UCSD-AML1 (cell line): ENCODE measurements at regions not wholly inside any gene's neighbourhood (a gene's known extent, or its start where the extent isn't known, plus 50 kb on each side); places are given as distances from the start of the nearest gene placed in this dataset.
"Not testable (repeated sequence)": the region's sequence is repeated elsewhere in the genome, so short reads cannot be mapped to it uniquely, and the experiment has no call there.

Experiments
- DNase-seq: peaks from one replicate; lab custom pipeline; 2025; ENCODE audit not compliant: unreplicated experiment; lab: John Stamatoyannopoulos, UW

DNA sequence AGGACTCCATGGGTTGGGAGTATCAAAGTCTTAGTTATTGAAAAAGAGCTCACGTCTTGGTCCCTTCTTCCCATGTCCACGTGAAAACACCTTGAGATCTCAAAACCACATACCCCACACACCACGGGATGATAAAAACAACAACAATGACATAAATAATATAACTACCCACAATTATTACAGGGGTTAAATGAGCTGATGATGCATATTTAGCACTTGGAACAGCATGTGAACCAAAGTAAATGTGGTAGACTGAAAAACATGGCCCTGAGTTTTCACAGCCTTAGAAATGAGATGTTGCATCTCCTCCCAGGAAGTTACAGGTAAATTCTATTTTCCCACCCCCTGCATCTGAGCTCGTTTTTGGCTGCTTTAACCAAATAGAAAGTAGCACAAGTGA, 208.9 kb downstream of the C16orf95 start:
- no peak for DNase-seq

DNA sequence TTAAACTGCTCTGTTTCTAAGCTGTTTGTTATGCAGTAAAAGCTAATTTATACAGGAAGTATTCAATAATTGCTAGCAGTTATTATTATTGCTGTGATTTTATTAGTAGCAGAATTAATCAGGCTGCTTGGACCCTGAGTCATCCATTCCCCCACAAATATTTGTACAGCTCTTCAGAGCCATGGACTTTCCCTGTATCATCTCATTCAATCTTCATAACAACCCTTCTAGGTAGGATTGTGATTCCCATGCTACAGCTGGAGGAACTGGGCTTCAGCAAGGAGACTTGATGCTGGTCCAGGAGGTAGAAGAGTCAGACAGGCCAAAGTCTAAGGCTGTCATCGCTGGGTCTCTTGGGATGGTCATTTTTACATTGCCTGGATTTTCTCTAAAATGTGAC, 208.3 kb downstream of the C16orf95 start:
- no peak for DNase-seq

DNA sequence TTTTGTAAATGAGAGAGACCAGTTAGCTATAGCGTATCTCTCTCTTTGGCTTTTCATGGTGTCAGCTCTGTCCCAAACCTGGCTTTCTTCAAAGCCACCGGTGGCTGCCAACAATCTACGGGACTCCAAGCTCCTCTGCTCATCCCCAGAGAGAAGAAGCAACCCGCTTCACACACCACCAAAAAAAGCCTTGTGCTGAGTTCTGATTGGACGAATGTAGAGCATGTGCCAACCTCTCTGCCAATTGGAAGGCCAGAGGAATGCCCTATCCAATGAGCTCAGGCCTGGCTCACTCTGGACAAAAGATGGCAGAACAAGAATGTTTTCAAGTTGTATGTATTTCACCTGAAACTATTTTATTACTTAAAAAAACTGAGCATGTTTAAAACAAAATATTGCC, 202.4 kb downstream of the C16orf95 start:
- no peak for DNase-seq

DNA sequence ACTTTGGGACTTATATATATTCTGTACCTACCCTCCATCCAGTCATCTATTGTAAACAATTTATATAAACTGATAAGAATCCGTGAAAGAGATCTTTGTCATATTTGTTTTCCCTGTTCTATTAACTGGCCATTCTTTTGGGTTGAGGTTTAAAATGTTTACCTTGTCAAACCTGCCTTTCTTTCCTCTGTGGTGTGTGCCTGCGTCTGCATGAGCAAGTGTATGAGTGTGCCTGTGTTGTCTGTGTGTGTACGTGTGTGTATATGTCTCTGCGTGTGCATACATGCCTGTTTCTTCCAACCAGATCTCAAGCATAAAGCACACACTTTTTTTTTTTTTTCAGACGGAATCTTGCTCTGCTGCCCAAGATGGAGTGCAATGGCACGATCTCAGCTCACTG, 201.5 kb downstream of the C16orf95 start:
- DNase-seq = no peak

DNA sequence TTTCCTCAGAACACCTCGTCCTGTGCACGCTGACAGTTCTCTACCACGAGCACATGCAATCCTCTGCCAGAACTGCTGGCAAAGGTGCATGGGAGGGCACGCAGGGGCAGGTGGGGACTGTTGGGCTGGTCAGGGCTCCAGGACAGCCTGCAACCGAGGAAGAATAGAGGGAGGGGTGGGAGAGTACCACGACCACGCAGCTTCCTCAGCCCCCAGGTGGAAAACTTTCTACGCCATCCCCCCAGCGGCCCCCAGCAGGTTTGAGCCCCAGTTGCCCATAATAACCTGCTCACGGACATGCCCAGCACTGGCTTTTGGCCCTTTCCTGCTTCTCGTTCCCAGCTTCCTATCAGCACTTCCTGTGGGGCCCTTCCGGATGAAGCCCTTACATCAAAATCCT, 199.3 kb downstream of the C16orf95 start:
- peak; percentile 51 for DNase-seq

DNA sequence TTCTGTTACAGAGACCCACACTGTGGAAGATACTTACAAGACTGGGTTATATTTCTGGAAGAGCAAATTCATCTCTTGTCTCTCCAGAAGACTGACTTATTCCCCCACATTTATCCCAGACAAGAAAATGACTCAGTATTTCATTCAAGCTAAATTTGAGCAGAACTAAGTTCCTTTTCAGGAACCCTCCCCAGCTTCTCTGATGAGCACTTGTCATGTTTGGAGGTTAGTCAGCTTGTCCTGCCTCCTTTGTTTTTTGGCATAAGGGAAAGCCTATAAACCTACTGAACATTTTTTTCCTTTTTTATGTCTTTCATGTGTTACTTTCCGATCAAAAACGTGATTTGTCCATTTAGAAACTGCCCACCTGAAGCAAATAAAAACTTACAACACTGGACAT, 198.0 kb downstream of the C16orf95 start:
- DNase-seq = no peak

DNA sequence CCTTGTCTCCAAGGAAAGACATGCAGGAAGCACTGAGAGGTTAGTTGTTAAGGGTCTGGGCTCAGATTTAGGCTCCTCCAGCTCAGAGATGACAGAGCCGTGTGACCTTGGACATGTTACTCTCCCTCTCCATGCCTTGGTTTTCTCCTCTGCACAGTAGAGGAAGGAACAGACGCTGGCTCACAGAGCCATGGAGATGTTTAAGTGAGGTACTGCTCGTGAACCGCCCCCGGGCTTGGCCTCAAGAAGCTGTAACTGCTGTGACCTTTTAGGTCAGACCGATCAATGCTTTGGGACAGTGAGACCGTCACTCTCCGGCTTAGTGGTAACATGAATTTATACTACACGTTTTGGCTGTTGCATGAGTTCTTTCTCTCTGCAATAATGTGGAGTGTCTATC, 197.4 kb downstream of the C16orf95 start:
- no peak for DNase-seq

DNA sequence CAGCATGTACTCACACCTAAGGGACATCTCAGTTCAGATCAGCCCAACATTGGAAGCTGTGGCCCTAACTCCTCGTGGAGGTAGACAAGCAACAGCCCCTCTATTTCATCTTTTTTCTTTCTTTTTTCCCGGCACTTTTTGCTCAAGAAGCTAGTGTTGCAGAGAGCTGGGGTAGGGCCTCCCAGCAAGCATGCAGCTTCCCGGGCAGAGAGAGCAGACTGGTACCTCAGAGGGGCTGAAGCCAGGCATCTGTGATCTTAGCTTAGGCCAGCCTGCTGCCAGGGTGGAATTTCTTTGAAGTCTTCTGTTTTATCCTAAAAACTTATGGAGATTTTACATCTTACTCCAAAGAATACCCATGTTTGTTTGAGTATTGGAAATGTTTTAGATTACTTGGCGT, 195.4 kb downstream of the C16orf95 start:
- DNase-seq = no peak

DNA sequence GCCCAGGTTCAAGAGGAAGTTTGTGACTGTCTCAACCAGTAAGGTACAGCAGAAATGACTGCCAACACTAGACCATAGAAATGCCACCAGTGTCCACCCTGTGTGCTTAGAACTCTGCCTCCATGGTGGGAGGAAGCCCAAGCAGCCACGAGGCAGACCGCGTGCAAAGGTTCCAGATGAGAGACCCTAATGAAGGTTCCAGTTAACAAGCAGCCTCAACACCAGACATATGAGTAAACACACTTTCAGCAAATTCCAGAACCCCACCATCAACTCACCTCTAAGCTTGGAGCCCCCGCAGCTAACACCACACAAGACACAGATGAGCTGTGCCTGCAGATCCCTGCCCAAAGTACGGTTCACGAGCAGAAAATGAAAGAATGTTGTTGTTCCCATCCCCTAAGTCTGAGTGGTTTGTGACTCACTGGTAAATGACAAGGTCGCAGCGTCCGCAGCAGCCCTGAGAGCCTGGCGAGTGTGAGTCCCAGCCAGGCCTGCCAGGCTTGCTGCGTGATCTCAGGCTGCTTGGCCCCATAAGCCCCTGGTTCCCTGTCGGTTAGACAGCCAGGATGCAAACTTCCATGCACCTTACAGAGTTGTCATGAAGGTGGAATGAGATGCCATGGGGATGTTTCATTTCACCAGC, 193.7 kb downstream of the C16orf95 start:
- DNase-seq = no peak

DNA sequence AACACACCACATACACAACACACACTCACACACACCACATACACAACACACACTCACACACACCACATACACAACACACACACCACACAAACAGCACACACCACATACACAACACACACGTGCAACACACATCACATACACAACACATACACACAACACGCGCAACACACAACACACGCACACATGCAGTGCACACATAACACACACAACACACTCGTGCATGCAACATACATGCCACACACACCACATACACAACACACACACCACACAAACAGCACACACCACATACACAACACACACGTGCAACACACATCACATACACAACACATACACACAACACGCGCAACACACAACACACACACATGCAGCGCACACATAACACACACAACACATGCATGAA, 192.8 kb downstream of the C16orf95 start:
- not testable (repeated sequence) for DNase-seq

DNA sequence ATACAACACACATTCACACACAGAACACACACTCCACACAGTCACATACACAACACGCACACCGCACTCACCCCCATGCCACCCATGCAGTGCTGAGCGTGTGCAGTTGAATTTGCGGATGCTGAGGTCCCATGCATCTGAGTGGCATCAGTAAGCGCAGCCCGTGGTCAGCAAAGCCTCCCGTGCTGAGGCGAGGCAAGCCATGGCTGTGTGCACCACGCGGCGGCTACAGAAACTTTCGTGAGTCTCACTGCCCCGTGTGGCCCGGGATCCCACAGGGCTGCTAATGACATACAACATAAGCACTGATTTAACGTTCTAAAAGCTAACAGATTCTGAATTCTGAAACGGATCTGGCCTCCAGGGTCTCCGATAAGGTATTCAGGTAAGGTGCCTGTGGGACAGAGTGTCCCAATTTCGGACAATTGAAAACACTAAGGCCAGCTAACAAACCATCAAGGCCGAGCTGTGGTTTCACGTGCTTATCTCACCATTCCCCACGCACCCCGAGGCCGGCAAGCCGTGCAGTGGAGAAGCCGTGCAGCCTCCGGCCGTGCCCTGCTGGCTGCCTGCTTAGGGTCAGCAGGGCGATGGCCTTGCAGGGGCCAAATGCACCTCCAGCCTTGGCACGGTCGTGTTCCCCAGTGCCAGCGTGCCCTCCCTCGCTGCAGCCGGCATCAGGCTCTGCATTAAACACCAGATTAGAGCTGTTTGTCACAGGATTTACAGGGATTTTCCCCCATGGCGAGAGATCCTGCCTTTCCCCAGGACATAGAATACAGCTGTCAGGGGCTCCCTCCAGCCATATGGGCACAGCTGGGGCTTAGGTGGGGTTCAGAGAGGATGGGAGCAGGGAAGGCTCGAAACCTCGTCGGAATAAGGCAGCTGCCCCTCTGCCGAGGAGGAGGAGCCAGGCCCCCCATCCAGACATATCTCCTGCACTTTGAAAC, 191.7 kb downstream of the C16orf95 start:
- DNase-seq = no peak

DNA sequence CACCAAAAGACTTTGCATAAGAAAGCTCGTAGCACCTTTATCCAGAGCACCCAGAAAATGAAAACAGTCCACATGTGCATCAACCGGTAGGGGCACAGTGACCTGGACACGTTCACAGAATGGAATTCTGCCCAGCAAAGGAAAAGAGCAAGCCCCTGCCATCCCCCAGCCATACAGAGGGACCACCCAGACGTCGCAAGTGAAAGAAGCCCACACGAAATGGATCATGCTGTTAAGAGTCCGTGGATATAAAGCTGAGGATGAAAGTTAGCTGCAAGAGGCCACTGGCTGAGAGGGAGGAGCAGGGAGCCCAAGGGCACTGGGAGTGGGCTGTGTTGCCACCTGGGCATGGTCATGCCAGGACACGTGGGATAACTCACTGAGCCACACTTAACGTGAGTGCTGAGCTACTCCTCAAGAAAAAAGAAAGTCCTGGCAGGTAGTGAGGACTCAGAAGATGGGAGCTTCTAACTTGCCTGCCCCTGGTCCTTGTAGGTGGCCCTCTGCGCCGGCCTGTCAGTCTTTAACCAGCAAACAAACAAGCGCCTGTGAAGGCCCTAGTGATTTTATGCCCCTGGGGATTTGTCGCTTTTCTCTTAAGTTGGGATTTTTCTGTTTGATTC, 190.7 kb downstream of the C16orf95 start:
- no peak for DNase-seq

DNA sequence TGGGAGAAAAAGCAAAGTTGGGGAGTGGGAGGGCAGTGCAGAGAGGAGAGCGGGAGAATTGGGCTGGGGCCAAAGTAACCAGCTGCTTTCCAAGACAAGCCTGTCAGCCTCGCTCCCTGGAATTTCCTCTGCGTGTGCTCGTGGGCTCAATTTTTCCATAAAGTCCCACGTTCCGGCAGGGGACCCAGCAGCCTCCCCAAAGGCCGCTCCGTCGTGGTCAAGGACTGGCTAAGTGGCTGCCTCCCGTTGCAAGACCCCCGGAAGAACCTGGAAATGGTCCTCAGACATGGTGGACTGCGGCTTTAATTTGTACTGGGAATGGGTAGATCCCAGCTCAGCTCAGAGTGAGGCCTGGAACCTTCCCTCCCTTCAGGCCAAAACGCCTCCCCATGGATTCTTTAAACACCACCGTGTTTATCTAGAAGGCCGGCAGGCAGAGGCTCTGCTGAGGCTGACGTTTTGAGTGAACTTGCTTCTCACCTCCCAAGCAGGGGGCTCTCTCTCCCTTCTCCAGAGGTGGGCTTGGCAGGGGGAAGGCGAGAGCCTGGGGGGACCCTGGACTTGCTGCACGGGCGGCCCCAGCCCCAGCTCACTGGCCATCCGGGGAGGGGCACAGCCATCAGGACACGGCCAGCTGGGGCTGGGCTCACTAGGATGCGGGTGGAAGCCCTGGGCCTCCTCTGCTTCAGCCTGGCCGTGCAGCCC, 190.0 kb downstream of the C16orf95 start:
- no peak for DNase-seq

DNA sequence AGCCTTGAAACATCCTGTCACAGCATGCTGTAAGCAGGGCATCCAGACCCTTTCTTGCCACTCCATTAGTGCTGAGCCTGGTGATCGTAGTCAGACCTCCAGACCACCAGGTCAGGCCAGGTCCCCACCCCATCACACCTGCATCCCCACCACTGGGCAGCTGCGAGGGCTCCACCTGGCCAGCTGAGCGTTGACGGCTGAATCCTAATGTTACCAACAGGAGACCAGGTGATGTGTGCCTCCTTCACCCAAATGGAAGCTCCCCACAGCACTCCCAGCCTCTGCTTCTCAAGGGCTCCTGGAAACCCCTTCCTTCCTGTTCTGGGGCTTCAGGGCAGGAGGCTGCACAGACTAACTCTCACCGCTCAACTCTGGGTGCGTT, 189.4 kb downstream of the C16orf95 start:
- no peak for DNase-seq

DNA sequence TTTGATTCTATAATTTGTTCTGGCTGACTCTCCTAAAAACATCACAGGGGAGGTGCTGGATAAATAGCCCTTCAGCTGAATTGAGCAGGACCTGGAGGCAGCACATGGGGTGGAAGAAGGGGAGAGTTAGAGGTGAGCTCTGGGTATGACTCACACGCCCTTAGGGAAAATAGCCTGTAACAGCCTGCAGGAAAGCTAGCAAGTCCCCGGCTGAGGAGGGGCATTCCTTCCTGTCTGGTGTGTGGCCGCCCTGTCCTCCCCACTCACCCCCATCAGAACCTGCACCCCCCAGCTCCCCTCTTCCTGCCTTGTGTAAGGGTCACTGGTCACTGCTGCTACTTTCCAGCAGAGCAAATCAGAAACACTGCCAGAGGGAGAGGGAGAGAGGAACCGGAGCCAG, 187.4 kb downstream of the C16orf95 start:
- DNase-seq = no peak

DNA sequence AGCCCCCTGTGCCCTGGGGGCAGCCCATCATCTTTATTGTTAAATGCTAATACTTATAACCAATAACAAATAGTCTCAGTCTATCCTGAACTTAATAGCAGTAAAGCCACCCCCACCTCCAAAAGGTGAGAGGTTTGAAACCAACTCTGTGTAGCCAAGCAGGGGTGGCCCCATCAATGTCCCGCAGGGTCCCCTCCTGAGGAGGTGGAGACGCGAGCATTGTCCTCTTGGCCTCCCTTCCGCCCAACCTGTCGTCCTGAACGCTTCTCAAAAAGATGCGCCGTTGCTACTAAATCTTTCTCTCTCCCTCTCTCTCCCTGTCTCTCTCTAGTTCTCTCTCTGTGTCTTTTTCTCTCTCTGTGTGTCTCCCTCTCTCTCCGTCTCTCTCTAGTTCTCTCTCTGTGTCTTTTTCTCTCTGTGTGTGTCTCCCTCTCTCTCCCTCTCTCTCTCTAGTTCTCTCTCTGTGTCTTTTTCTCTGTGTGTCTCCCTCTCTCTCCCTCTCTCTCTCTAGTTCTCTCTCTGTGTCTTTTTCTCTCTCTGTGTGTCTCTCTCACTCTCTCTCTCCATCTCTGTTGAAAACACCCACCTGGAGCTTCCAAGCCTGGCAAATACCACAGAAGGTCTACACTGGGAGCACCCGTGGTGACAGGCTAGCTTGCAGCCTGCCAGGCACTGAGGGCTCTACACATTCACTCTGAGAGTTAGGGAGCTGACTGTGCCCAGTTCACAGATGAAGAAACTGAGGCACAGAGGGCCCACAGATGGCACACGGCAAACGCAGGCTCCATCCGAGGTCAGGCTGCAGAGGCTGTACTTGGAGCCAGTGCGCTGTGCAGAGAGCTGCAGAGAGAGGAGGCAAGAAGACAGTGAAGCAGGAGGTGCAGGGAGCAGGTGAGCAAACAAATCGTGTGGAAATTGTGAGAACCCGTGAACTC, 185.9 kb downstream of the C16orf95 start:
- DNase-seq = no peak

DNA sequence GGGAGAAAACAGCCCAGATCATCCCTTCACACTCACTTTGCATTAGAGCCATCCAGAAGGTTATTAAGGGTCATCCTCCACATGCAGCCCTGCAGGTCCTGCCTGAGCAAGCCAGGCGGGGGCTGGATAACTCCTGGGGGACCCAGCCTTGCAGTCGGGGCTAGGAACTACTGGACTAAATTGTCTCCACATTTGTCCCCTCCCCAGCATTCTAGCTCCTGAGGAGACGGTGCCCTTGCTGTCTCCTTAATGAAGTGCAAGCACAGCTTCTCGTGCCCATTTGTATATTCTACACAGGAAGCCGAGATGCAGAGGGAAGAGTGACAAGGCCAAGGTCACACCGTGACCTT, 185.2 kb downstream of the C16orf95 start:
- DNase-seq = no peak

DNA sequence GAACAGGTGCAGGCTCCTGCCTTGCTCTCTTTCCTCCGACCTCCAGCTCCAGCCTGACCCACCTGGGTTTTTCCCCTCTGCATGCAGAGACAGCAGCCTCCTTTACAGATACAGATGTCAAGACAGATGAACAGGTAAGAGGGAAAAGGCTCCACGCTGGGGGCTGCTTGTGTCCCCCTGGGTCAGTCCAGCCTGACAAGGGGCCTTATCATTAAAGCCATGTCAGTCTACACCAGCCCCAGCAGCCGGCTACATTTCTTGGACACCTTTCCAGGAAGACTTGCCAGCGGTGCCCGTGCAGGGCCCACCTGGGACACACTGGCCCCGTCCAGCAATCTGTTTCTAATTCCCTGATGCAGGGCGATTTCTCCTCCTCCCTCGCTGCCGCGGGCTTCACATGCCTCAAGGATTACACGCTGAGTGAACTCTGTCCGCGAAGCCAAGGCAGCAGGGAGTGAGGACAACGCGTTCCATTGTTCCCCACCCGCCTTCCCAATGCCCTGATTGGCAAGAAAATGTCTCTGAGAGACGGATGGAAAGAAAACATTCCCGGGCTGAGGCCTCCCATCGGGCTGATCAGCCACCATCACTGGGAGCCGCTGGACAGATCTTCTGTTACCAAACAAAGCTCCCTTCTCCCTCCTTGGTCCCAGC, 184.7 kb downstream of the C16orf95 start:
- DNase-seq = no peak

DNA sequence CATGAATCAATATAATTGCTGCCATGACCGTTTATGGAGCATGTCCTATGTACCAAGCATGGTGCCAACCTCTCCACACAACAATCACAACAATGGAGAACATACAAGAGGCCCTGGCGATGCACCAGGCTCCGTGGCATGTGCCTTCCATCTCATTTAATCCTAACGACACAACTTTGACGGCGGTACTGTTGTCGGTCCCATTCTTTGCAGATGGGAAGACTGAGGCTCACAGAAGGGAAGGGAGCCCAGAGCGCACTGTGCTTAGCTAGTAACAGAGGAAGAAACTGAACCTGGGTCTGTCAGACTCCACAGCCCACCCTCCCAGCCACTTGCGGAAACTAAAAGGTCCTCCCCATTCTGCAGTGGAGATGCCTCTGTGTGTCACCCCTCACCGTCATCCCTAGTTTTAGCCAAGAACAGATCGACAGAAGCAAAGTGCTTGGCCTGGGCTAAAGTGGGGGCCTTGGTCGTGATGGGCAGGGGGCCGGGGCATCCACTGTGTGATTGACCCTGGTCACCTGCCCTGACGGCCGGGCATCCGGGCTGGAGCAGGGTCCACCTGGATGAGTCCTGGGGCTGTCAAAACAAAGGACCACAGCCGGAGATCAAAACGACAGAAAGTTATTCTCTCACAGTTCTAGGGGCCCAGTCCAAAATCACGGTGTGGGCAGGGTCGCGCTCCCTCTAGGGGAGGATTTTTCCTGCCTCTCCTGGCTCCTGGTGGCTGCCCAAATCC, 183.9 kb downstream of the C16orf95 start:
- no peak for DNase-seq
